ENCODE measurements at regions not wholly inside any gene's neighbourhood (a gene's known extent, or its start where the extent isn't known, plus 50 kb on each side); places are given as distances from the start of the nearest gene placed in this dataset.

- no peak for TF ChIP-seq POLR2A (IDR thresholded peaks at IDR 0.05; ENCODE audit: low read depth, low read length)
- DNase-seq (ENCODE audit: insufficient read length, low spot score) (no peak), FAIRE-seq (no peak)
These were observed 284.2 kb upstream of the ZMIZ1 start for GRCh38 chr10:78784546-78784945.

DNA sequence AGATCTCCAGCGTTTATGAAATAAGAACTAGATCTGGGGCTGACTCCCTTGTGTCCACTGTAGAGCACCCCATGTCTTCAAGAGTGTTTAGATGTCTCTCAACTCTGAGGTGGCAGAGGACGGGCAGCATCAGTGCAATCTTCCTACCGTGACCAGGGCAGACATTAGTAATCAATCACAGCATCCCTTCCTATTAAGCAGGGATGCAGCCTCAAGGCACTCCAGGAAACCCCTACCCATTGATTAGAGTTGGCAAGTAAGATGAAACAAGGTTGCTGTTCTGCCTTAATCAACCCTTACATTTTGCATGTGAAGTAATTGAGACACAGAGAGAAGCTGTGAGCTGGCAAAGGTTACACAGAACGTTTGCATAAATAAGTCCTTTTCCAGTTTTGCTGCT, 283.7 kb upstream of the ZMIZ1 start:
- FAIRE-seq (no peak), DNase-seq (ENCODE audit: insufficient read length, low spot score) (no peak)
- no peak for TF ChIP-seq POLR2A (IDR thresholded peaks at IDR 0.05; ENCODE audit: low read depth, low read length)

DNA sequence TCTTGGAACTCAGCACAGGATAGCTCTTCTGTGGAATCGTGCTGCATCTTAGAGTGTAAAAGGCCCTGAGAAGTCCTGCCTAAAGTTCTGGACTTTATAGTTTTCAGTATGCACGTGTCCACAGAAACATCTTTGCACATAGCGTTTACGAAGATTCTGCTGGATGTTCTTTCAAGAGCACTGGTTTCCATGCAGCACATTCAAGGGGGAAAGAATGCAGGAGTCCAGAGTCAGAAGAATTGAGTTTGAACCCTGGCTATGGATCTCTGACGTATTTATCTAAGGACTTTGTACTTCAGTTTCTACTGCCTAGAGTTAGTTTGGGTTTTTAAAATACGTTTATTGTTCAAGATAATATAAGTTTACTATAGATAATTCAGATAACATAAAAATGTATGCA, 282.8 kb upstream of the ZMIZ1 start:
- no peak for TF ChIP-seq POLR2A (IDR thresholded peaks at IDR 0.05; ENCODE audit: low read depth, low read length)
- DNase-seq (ENCODE audit: insufficient read length, low spot score) = no peak
- FAIRE-seq = no peak

DNA sequence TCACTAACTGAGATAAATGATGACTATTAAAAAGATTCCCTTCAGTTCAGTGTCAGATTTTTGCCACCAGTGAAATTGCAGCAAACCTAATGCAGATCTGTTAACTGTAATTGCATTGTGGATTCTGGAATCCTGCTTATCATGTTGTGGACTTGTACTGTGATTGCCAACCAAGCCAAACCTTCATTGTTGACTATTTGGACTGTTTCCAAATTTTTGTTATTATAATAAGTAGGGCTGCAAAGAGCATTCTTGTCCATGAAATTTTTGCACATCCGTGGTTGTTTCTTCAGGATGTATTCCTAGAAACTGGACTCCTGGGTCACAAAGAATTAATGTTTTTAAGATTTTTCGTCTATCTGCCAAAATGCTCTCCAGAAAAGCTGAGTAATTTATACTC, 281.6 kb upstream of the ZMIZ1 start:
- no peak for TF ChIP-seq POLR2A (IDR thresholded peaks at IDR 0.05; ENCODE audit: low read depth, low read length)
- DNase-seq (ENCODE audit: insufficient read length, low spot score) = no peak
- FAIRE-seq = no peak

DNA sequence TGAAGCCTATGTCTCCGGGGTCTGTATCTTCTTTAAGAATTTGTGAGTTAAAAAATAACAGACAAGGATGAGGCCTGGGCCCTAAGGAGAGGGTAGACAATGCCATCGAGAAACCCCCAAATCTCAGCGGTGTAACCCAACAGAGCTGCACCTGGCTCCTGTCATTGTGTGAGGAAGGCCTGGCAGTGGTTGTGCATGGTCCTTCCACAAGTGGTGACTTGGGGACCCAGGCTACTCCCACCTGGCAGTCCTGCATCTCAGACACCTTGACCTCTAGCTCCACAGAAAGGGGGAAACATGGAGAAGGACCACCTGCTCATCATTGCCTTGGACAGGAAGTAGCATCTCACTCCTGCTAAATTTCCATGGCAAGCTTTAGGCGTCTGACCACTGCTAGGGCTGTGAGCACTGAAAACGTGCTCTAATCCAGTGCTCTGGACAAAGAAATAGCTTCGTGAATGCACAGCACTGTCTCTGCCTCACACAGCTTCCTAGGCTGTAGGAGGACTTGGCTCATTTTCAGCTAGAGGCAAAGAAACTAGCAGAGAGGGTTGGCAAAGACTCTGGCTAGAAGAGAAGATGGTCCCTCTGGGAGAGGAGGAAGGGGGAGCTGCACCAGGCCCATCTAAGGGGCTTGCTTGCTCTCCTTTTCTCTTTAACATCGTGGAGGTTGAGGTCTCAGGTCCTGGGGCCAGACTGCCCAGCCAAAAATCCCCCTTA, 273.9 kb upstream of the ZMIZ1 start:
- no peak for DNase-seq (ENCODE audit: insufficient read length, low spot score)
- FAIRE-seq = no peak
- TF ChIP-seq POLR2A (IDR thresholded peaks at IDR 0.05; ENCODE audit: low read depth, low read length) = no peak

- no peak for DNase-seq (ENCODE audit: insufficient read length, low spot score)
- TF ChIP-seq POLR2A (IDR thresholded peaks at IDR 0.05; ENCODE audit: low read depth, low read length) = no peak
- FAIRE-seq = no peak
These were observed 269.6 kb upstream of the ZMIZ1 start for GRCh38 chr10:78798976-78799730.

DNA sequence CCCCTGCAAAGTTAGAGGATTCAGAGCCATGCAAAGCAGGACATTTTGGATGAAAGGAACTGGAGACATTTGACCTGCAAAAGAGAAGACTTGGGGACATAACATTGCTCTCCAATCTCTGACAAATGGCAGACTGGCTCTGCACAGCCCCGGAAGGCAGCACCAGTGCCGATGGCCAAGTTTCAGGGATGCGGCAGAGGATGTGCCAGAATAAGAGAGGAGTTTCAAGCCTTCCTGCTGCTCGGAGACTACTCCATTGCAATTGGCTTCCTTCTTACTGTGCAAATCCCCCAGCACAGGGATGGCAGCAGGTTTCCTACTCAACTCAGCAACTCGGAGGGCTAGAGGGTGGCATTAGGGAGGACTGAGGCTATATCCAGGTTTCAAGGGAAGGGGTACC, 268.8 kb upstream of the ZMIZ1 start:
- FAIRE-seq = no peak
- no peak for TF ChIP-seq POLR2A (IDR thresholded peaks at IDR 0.05; ENCODE audit: low read depth, low read length)
- no peak for DNase-seq (ENCODE audit: insufficient read length, low spot score)

DNA sequence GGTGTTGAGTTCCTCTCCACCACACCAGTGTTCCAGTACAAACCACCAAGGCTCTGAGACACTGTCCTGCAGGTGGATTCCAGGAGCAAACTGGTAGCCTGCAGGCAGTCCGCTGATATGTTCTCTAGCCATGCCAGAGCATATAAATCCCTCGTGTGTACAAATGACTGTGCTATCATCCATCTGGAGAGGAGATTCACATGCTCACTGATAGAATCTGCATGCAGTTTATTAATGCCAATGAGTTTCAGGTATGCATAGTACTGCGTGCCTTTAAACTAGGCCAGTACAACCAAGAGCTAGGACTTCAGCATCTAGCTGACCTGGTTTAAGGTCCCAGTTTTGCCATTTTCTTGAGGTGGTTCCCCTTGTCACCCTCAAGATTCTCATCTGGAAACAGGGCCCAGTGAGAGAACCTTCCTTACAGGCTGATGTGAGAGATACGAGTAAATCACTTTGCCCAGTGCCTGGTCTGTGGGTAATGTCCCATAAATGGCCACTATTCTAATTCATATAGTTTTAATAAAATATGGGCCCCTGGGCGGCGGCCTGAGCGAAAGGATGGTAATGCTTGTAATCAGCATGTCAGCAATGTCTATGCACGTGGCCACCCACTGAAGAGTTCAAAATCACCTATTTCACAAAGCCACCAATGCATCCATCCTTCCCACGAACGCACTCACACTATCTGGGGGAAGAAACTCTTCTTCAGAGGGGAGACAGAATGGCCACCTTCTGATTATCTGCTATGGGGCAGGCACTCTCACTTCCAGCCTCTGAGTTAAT, 268.0 kb upstream of the ZMIZ1 start:
- no peak for TF ChIP-seq POLR2A (IDR thresholded peaks at IDR 0.05; ENCODE audit: low read depth, low read length)
- no peak for FAIRE-seq

DNA sequence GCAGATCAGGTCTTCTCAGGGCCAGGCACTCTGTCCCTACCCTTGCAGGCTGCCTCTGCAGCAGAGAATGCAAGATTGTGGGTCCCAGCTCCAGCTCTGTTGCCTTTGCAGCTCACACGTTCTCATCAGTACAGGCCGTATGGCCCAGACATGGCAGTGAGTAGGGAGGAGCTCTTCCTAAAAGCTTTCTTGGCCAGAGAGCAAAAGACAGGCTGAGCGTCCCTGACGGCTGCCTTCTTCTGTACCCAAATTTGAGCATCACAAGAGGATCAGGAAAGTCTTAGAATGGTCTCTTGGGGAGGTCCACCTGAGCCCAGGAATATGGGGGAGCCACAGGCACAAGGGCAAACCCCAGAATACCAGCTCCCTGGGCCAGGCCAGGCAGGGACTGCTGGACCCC, 266.3 kb upstream of the ZMIZ1 start:
- FAIRE-seq = no peak
- no peak for DNase-seq (ENCODE audit: insufficient read length, low spot score)
- TF ChIP-seq POLR2A (IDR thresholded peaks at IDR 0.05; ENCODE audit: low read depth, low read length) = no peak

More for the DNA sequence above, 268.0 kb upstream of the ZMIZ1 start:
- DNase-seq (ENCODE audit: insufficient read length, low spot score) = no peak

GRCh38 chr10:78802866-78803265, 265.9 kb upstream of the ZMIZ1 start:
- no peak for DNase-seq (ENCODE audit: insufficient read length, low spot score)
- no peak for FAIRE-seq
- no peak for TF ChIP-seq POLR2A (IDR thresholded peaks at IDR 0.05; ENCODE audit: low read depth, low read length)

- TF ChIP-seq POLR2A (IDR thresholded peaks at IDR 0.05; ENCODE audit: low read depth, low read length) = no peak
- DNase-seq (ENCODE audit: insufficient read length, low spot score) (no peak), FAIRE-seq (no peak)
These were observed 265.1 kb upstream of the ZMIZ1 start for GRCh38 chr10:78803710-78804109.

GRCh38 chr10:78804411-78805032, 264.2 kb upstream of the ZMIZ1 start:
- TF ChIP-seq POLR2A (IDR thresholded peaks at IDR 0.05; ENCODE audit: low read depth, low read length) = no peak
- FAIRE-seq (no peak), DNase-seq (ENCODE audit: insufficient read length, low spot score) (no peak)

DNA sequence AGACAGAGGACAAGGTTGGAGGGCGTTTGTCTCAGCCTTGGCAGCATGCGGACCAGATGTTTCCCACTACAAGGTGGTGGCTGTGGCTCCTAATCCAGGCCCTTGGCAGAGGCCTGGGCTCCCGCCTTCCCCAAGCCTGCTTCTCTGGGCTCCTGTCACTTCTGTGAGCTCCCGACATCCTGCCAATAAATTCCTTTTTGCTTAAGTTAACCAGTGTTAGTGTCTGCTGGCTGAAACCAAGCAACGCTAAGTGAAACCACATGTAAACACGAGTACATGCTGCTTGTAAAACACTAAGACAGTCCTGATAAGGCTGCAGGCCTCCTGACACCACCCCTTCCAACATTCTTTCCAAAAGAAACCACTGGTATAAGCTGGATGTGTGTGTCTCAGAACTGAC, 263.6 kb upstream of the ZMIZ1 start:
- no peak for FAIRE-seq
- no peak for TF ChIP-seq POLR2A (IDR thresholded peaks at IDR 0.05; ENCODE audit: low read depth, low read length)
- no peak for DNase-seq (ENCODE audit: insufficient read length, low spot score)

DNA sequence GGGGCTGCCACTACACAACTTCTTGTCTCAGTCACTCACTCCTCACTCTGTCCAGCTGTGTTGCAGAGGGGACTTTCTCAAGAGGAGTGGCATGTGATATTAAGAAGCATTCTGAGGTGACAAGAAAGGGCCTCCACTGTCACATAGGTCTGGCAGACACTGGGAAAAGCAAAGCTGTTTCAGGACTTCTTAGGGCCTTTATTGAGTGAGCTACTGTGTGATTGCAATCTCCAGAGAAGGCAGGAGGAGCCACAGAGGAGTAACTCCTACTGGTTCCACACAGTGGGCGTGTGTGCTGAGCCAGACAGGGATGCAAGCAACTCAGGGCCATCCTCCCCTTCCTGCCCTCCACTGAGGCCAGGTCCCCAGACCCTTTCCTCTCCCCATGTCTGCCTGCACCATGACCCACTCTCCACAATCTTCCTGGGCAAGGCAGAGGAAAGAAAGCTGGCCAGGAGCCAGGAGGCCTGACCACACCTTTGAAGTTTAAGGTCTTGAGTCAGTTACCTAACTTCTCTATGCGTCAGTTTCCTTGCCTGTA, 262.0 kb upstream of the ZMIZ1 start:
- FAIRE-seq (no peak), DNase-seq (ENCODE audit: insufficient read length, low spot score) (no peak)

More for the DNA sequence above, 262.0 kb upstream of the ZMIZ1 start:
- TF ChIP-seq POLR2A (IDR thresholded peaks at IDR 0.05; ENCODE audit: low read depth, low read length) = no peak

Measured in H54 (cell line).